ENCODE measurements at regions not wholly inside any gene's neighbourhood (a gene's known extent, or its start where the extent isn't known, plus 50 kb on each side); places are given as distances from the start of the nearest gene placed in this dataset.

- TF ChIP-seq CTCF (IDR thresholded peaks at IDR 0.05) (no peak), POLR2A (IDR thresholded peaks at IDR 0.05) (no peak)
Observed at GRCh38 chr6:145278163-145278807, 457.0 kb downstream of the EPM2A start.
